A549 (cell line): ENCODE measurements at regions not wholly inside any gene's neighbourhood (a gene's known extent, or its start where the extent isn't known, plus 50 kb on each side); places are given as distances from the start of the nearest gene placed in this dataset.

Source experiments
- ATAC-seq, 2 experiments: fragments of 200-7000 bp in 1 of 2; fragments of >200 bp in 1 of 2; cut with Nextera tagmentation in 1 of 2; cut with Tn5 transposase in 1 of 2; 3 replicates each; pipeline versions ENCODE4 v1.8.0 to v1.9.1; 2018 to 2020; ENCODE audit warnings: mild to moderate bottlenecking in 1 of 2, moderate library complexity in 1 of 2
- CTCF ChIA-PET: fragments of 300-600 bp; sonication (Branson Sonifier 250); formaldehyde crosslinking; extraction: SDS; loops from one replicate; lab custom pipeline; 2021; ENCODE audit warnings: antibody characterized with exemption, inconsistent platforms; lab: Yijun Ruan, JAX
- POLR2A ChIA-PET: fragments of 350-600 bp; formaldehyde crosslinking; extraction: SDS; loops from one replicate; lab custom pipeline; 2021; ENCODE audit warnings: antibody characterized with exemption, inconsistent platforms; lab: Yijun Ruan, JAX
- DNase-seq, 2 experiments: peaks; one replicate each; pipeline versions ENCODE4 v3.0.0 to v3.0.0-alpha.2; 2011 to 2016; ENCODE audit warnings: low read depth in 1 of 2, low spot score in 1 of 2
- FAIRE-seq: peaks from 2 replicates; lab custom pipeline; 2011; peaks lifted over from hg19 to GRCh38; lab: Jason Lieb, UNC
- H3K27ac ChIP-seq, 2 experiments: fragments of >200 bp; sonication (Bioruptor Twin); formaldehyde crosslinking; 3 replicates each; pipeline ENCODE4 v1.5.1; 2016 to 2017
- H3K4me1 ChIP-seq: fragments of >200 bp; sonication (Bioruptor Twin); formaldehyde crosslinking; 3 replicates; pipeline ENCODE4 v1.6.1; 2016
- H3K4me2 ChIP-seq: fragments of >200 bp; sonication (Bioruptor Twin); formaldehyde crosslinking; 3 replicates; pipeline ENCODE4 v1.6.1; 2016
- H3K4me3 ChIP-seq: fragments of >200 bp; sonication (Bioruptor Twin); formaldehyde crosslinking; 3 replicates; pipeline ENCODE4 v1.5.1; 2016
- H3K9me3 ChIP-seq: fragments of >200 bp; sonication (Bioruptor Twin); formaldehyde crosslinking; 3 replicates; pipeline ENCODE4 v1.6.1; 2016
- BCL3 ChIP-seq: fragments of >200 bp; sonication (Bioruptor Twin); formaldehyde crosslinking; IDR thresholded peaks from 3 replicates; pipeline ENCODE4 v1.6.1; 2016
- BHLHE40 ChIP-seq: IDR thresholded peaks from 2 replicates; pipeline ENCODE4 v1.6.1; 2012; ENCODE audit warnings: low read depth, low read length, inconsistent platforms
- CBX2 ChIP-seq: fragments of 200-600 bp; sonication (generic); IDR thresholded peaks from 2 replicates; pipeline ENCODE4 v1.6.1; 2016; ENCODE audit warnings: low read depth, mild to moderate bottlenecking, borderline replicate concordance
- CEBPB ChIP-seq, 2 experiments: fragments of >200 bp in 1 of 2; sonication (Bioruptor Twin) in 1 of 2; formaldehyde crosslinking in 1 of 2; IDR thresholded peaks; 2 replicates each; pipeline ENCODE4 v1.6.1; 2012 to 2016
- CHD2 ChIP-seq: fragments of 150-350 bp; IDR thresholded peaks from 2 replicates; pipeline ENCODE4 v1.6.1; 2014; ENCODE audit warnings: low read length; ENCODE audit not compliant: partially characterized antibody
- FOSL2 ChIP-seq, 2 experiments: fragments of 450-650 bp in 1 of 2; fragments of >200 bp in 1 of 2; sonication (Bioruptor Twin) in 1 of 2; formaldehyde crosslinking; IDR thresholded peaks; 2 replicates each; pipeline versions ENCODE4 v1.5.0 to v1.6.1; 2016 to 2020; ENCODE audit warnings: mild to moderate bottlenecking in 1 of 2, moderate library complexity in 1 of 2
- FOXS1 ChIP-seq: fragments of 250-450 bp; sonication (Bioruptor Pico); IDR thresholded peaks from 2 replicates; pipeline ENCODE4 v1.5.0; 2020; ENCODE audit warnings: mild to moderate bottlenecking, moderate library complexity
- HOXA7 ChIP-seq: fragments of 250-450 bp; sonication (Bioruptor Pico); IDR thresholded peaks from 2 replicates; pipeline ENCODE4 v1.5.0; 2020; ENCODE audit warnings: mild to moderate bottlenecking, moderate library complexity
- HOXB5 ChIP-seq: fragments of 250-450 bp; sonication (Bioruptor Pico); IDR thresholded peaks from 2 replicates; pipeline ENCODE4 v1.5.0; 2020; ENCODE audit warnings: mild to moderate bottlenecking, moderate library complexity
- JUN ChIP-seq, 2 experiments: fragments of >200 bp; sonication (Bioruptor Twin); formaldehyde crosslinking; IDR thresholded peaks; 2 replicates in 1 of 2; 3 replicates in 1 of 2; pipeline ENCODE4 v1.6.1; 2016 to 2017
- KDM5A ChIP-seq: fragments of 200-600 bp; sonication (generic); IDR thresholded peaks from 2 replicates; pipeline ENCODE4 v1.6.1; 2016; ENCODE audit warnings: antibody characterized with exemption, mild to moderate bottlenecking
- MAFK ChIP-seq: fragments of 450-650 bp; IDR thresholded peaks from 2 replicates; pipeline ENCODE4 v1.6.1; 2014; ENCODE audit not compliant: partially characterized antibody
- REST ChIP-seq: fragments of 200-600 bp; sonication (generic); IDR thresholded peaks from 2 replicates; pipeline ENCODE4 v1.6.1; 2016; ENCODE audit warnings: antibody characterized with exemption, mild to moderate bottlenecking, moderate library complexity
- SREBF2 ChIP-seq: fragments of 450-650 bp; IDR thresholded peaks from 2 replicates; pipeline ENCODE4 v1.6.1; 2014; ENCODE audit warnings: mild to moderate bottlenecking, moderate library complexity
- USF2 ChIP-seq: fragments of 450-650 bp; IDR thresholded peaks from 2 replicates; pipeline ENCODE4 v1.6.1; 2014; ENCODE audit warnings: antibody characterized with exemption
- ZC3H11A ChIP-seq: fragments of 450-650 bp; IDR thresholded peaks from 2 replicates; pipeline ENCODE4 v1.6.1; 2014; ENCODE audit warnings: antibody characterized with exemption, mild to moderate bottlenecking
- ZSCAN20 ChIP-seq: fragments of 250-450 bp; sonication (Bioruptor Pico); IDR thresholded peaks from 2 replicates; pipeline ENCODE4 v1.8.0; 2022; ENCODE audit warnings: mild to moderate bottlenecking, moderate library complexity
- WGBS: methylation state at CpG from one replicate; pipeline ENCODE4 v1.1.6; 2017; ENCODE audit errors: missing lambda C conversion rate; 5-methylcytosine and 5-hydroxymethylcytosine counted together
- TF ChIP-seq, protein P1 (sequence below): IDR thresholded peaks from 2 replicates; pipeline ENCODE4 v1.6.1; 2012; ENCODE audit warnings: low read depth, borderline replicate concordance
- TF ChIP-seq, protein P2 (sequence below): fragments of 250-450 bp; sonication (Bioruptor Pico); IDR thresholded peaks from 2 replicates; pipeline ENCODE4 v1.5.0; 2021; ENCODE audit warnings: mild to moderate bottlenecking, moderate library complexity, borderline replicate concordance
- TF ChIP-seq, protein P3 (sequence below): fragments of >200 bp; sonication (Bioruptor Twin); formaldehyde crosslinking; IDR thresholded peaks from 2 replicates; pipeline ENCODE4 v1.6.1; 2016

- H3K4me2 ChIP-seq = no peak overlapping the region
- POLR2A ChIA-PET = no interaction called here
- DNase-seq (no peak), FAIRE-seq (no peak), ATAC-seq (no peak)
- no peak overlapping the region for H3K4me3 ChIP-seq
- TF ChIP-seq BHLHE40 (no peak), ZSCAN20 (CRISPR knock-in tag) (no peak), SREBF2 (no peak), MAFK (no peak), HOXA7 (CRISPR knock-in tag) (no peak), KDM5A (no peak), REST (no peak), CEBPB (IDR thresholded peaks at IDR 0.05) (no peak), FOSL2 (IDR thresholded peaks at IDR 0.05) (no peak), FOSL2 (CRISPR knock-in tag; IDR thresholded peaks at IDR 0.05) (no peak), JUN (IDR thresholded peaks at IDR 0.05) (no peak), CBX2 (no peak), USF2 (no peak), BCL3 (no peak), ZC3H11A (no peak)
- TF ChIP-seq, protein P1, sequence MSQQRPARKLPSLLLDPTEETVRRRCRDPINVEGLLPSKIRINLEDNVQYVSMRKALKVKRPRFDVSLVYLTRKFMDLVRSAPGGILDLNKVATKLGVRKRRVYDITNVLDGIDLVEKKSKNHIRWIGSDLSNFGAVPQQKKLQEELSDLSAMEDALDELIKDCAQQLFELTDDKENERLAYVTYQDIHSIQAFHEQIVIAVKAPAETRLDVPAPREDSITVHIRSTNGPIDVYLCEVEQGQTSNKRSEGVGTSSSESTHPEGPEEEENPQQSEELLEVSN = no peak
- TF ChIP-seq, protein P2, sequence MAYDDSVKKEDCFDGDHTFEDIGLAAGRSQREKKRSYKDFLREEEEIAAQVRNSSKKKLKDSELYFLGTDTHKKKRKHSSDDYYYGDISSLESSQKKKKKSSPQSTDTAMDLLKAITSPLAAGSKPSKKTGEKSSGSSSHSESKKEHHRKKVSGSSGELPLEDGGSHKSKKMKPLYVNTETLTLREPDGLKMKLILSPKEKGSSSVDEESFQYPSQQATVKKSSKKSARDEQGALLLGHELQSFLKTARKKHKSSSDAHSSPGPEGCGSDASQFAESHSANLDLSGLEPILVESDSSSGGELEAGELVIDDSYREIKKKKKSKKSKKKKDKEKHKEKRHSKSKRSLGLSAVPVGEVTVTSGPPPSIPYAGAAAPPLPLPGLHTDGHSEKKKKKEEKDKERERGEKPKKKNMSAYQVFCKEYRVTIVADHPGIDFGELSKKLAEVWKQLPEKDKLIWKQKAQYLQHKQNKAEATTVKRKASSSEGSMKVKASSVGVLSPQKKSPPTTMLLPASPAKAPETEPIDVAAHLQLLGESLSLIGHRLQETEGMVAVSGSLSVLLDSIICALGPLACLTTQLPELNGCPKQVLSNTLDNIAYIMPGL (CRISPR knock-in tag) = no peak
- TF ChIP-seq, protein P3, sequence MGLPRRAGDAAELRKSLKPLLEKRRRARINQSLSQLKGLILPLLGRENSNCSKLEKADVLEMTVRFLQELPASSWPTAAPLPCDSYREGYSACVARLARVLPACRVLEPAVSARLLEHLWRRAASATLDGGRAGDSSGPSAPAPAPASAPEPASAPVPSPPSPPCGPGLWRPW = no peak
- 14% methylated on average over 1 of the region's 1 CpG for WGBS
- H3K27ac ChIP-seq = no peak overlapping the region
- CTCF ChIA-PET = interaction anchor here (1.2 kb wide), 1 partner anchor 39 kb away, joined by 3 read pairs; no protein-coding TSS in a partner anchor
- H3K9me3 ChIP-seq = 0 out of 3 replicates have a peak, but pooled peaks cover 4% of the 10 kb centered on the region
- no peaks in the 10 kb centered on the region for H3K4me1 ChIP-seq
Measured at GRCh38 chr12:58139894-58140293, 198.5 kb downstream of the ATP23 start.

GRCh38 chr12:58140395-58140794 is 199.0 kb downstream of the ATP23 start:
- H3K4me3 ChIP-seq = no peak overlapping the region
- H3K4me1 ChIP-seq = no peaks in the 10 kb centered on the region
- FAIRE-seq (no peak), ATAC-seq (no peak), DNase-seq (no peak)
- H3K4me2 ChIP-seq = no peak overlapping the region
- TF ChIP-seq CEBPB (IDR thresholded peaks at IDR 0.05) (0 out of 4 replicates have a peak, but pooled peaks of 1 of the 2 experiments have one; percentile 19), CHD2 (no peak), FOXS1 (CRISPR knock-in tag) (no peak), HOXB5 (CRISPR knock-in tag) (no peak)
- TF ChIP-seq, protein P2 (CRISPR knock-in tag) = no peak
- ChIA-PET POLR2A (no interaction called here), CTCF (interaction anchor here (1.2 kb wide), 1 partner anchor 39 kb away, joined by 3 read pairs; no protein-coding TSS in a partner anchor)
- no peak overlapping the region for H3K27ac ChIP-seq
- H3K9me3 ChIP-seq = 0 out of 3 replicates have a peak, but pooled peaks cover 4% of the 10 kb centered on the region
- WGBS = 8% methylated on average over 1 of the region's 1 CpG
